Caco-2 (cell line): ENCODE measurements at regions not wholly inside any gene's neighbourhood (a gene's known extent, or its start where the extent isn't known, plus 50 kb on each side); places are given as distances from the start of the nearest gene placed in this dataset.

ENCODE experiments used
- BruUV-seq: library from RNA; stranded (reverse); fragments of 400-500 nt; replicated peaks from 2 replicates; lab custom pipeline; 2021; lab: Mats Ljungman, UMichigan
- CTCF ChIA-PET: fragments of 300-600 bp; sonication (Branson Sonifier 250); formaldehyde crosslinking; loops from one replicate; lab custom pipeline; 2022; ENCODE audit warnings: antibody characterized with exemption; lab: Charles Lee
- POLR2A ChIA-PET: fragments of 300-600 bp; sonication (Branson Sonifier 250); formaldehyde crosslinking; loops from one replicate; lab custom pipeline; 2022; ENCODE audit warnings: antibody characterized with exemption; lab: Charles Lee
- DNase-seq, 2 experiments: peaks; one replicate each; pipeline versions ENCODE4 v3.0.0 to v3.0.0-alpha.2; 2020 to 2022
- H3K27me3 ChIP-seq: replicated peaks from 2 replicates; pipeline ENCODE4 v1.6.0; 2011; ENCODE audit warnings: low read length; ENCODE audit not compliant: control insufficient read depth, insufficient read depth
- H3K36me3 ChIP-seq: 2 replicates; pipeline ENCODE4 v1.5.1; 2011; ENCODE audit warnings: low read length; ENCODE audit not compliant: control insufficient read depth, insufficient read depth
- H3K4me1 ChIP-seq: fragments of 250-450 bp; sonication (Bioruptor Pico); 2 replicates; pipeline ENCODE4 v1.5.1; 2020; ENCODE audit warnings: mild to moderate bottlenecking
- H3K4me3 ChIP-seq: 2 replicates; pipeline ENCODE4 v1.5.1; 2011; ENCODE audit warnings: low read depth, mild to moderate bottlenecking, control low read depth, low read length
- H3K9me3 ChIP-seq: fragments of 250-450 bp; sonication (Bioruptor Pico); 2 replicates; pipeline ENCODE4 v1.5.1; 2020; ENCODE audit warnings: mild to moderate bottlenecking, moderate library complexity
- H3K27ac Mint-ChIP-seq: one replicate; pipeline ENCODE4 v1.8.0; 2022; ENCODE audit warnings: mixed read lengths; ENCODE audit not compliant: unreplicated experiment
- H3K27me3 Mint-ChIP-seq: one replicate; pipeline ENCODE4 v1.8.0; 2022; ENCODE audit warnings: mixed read lengths; ENCODE audit not compliant: insufficient read depth, unreplicated experiment
- H3K36me3 Mint-ChIP-seq: one replicate; pipeline ENCODE4 v1.8.0; 2022; ENCODE audit warnings: mild to moderate bottlenecking, mixed read lengths; ENCODE audit not compliant: insufficient read depth, unreplicated experiment
- H3K4me1 Mint-ChIP-seq: one replicate; pipeline ENCODE4 v1.8.0; 2022; ENCODE audit warnings: low read depth, mixed read lengths; ENCODE audit not compliant: unreplicated experiment
- H3K4me3 Mint-ChIP-seq: one replicate; pipeline ENCODE4 v1.8.0; 2022; ENCODE audit warnings: mild to moderate bottlenecking, moderate library complexity, mixed read lengths; ENCODE audit not compliant: unreplicated experiment
- H3K9me3 Mint-ChIP-seq: one replicate; pipeline ENCODE4 v1.8.0; 2022; ENCODE audit warnings: mixed read lengths; ENCODE audit not compliant: unreplicated experiment
- CTCF ChIP-seq, 2 experiments: fragments of 200-600 bp in 1 of 2; IDR thresholded peaks; 1 replicate in 1 of 2; 2 replicates in 1 of 2; pipeline versions ENCODE4 v1.5.1 to v1.8.0; 2011 to 2022; ENCODE audit warnings: antibody characterized with exemption in 1 of 2, control low read depth in 1 of 2, inconsistent platforms in 1 of 2, low read depth in 1 of 2, low read length in 1 of 2, mild to moderate bottlenecking in 1 of 2, moderate library complexity in 1 of 2; ENCODE audit not compliant: insufficient read depth in 1 of 2, severe bottlenecking in 1 of 2, unreplicated experiment in 1 of 2
- intact Hi-C: fragments of 100-400 bp; cut with micrococcal nuclease; formaldehyde crosslinking; loops from one replicate; pipeline ENCODE4 v1.10.0; 2022; ENCODE audit not compliant: unreplicated experiment

DNA sequence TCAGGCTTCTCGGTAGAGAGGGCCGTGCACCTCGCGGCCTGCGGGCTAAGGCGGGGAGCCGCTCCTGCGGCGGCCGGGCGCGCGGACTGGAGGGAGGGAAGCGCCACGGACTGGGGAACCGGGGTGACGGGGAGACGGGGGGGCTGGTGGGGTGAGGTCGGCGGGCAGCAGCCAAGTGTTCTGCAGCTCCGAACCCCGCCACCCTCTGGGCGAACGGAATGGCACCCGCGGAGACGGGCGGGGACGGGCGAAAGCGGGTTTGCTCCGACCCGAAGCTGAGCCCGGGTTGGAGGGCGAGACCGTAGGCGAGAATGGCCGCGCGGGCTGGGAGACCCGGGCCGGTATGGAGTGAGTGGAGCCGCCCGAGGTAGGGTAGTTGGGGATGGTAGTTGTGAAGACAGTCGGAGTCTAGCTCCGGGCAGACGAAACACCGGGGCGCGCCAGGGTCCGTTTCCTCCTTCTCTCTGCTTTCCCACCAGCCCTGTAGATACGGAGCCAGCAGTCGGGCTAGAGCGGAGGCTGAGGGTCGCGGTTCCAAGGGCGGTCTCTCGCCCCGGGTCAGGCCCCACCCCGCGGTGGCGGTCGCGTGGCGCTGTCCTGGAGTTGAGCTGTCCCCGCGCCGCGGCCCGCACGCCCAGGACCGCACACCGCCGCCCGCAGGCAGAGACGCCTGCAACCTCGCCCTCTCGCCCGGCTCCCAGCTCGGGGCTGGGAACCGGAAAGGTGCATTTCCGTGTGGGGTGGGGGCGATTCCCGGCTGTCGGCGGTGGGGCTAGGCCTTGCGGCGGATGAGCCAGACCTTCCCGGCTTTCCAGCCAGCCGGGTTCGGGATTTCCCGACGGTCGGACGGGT lies 160.3 kb upstream of the SIX2 start:
- Mint-ChIP-seq H3K27ac (no peak overlapping the region), H3K36me3 (no peaks in the 10 kb centered on the region), H3K9me3 (no peaks in the 10 kb centered on the region), H3K4me1 (no peaks in the 10 kb centered on the region), H3K27me3 (peaks cover 23% of the 10 kb centered on the region), H3K4me3 (peak overlapping the region; percentile 75)
- intact Hi-C loops: no loop called here
- CTCF ChIA-PET: interaction anchor here (0.7 kb wide), 1 partner anchor 166 kb away, joined by 3 read pairs; no protein-coding TSS in a partner anchor
- no TSS peak for BruUV-seq
- Histone ChIP-seq H3K4me3 (peak overlapping the region; percentile 35), H3K36me3 (no peaks in the 10 kb centered on the region), H3K4me1 (no peaks in the 10 kb centered on the region), H3K9me3 (no peaks in the 10 kb centered on the region), H3K27me3 (peaks cover 4% of the 10 kb centered on the region)
- POLR2A ChIA-PET: no interaction called here
- peak in 1 of 2 experiments; percentile 0 for TF ChIP-seq CTCF (IDR thresholded peaks at IDR 0.05; ENCODE audit: insufficient read depth in 1 of 2, low read depth in 1 of 2, low read length in 1 of 2, severe bottlenecking in 1 of 2, unreplicated experiment in 1 of 2)
- DNase-seq: peak in 1 of 2 experiments; percentile 42

GRCh38 chr2:45168711-45169338 lies 159.6 kb upstream of the SIX2 start:
- Histone ChIP-seq H3K4me3 (peak overlapping the region; percentile 35), H3K9me3 (no peaks in the 10 kb centered on the region), H3K4me1 (no peaks in the 10 kb centered on the region), H3K36me3 (no peaks in the 10 kb centered on the region), H3K27me3 (peaks cover 4% of the 10 kb centered on the region)
- CTCF ChIA-PET: interaction anchor here (0.6 to 0.7 kb wide), 2 partner anchors 36 to 235 kb away, joined by 3 read pairs; no protein-coding TSS in a partner anchor
- peak in 1 of 2 experiments; percentile 36 for DNase-seq
- POLR2A ChIA-PET: no interaction called here
- Mint-ChIP-seq H3K4me3 (peak overlapping the region; percentile 75), H3K4me1 (no peaks in the 10 kb centered on the region), H3K9me3 (no peaks in the 10 kb centered on the region), H3K27me3 (peaks cover 21% of the 10 kb centered on the region), H3K36me3 (no peaks in the 10 kb centered on the region), H3K27ac (no peak overlapping the region)
- TF ChIP-seq CTCF (IDR thresholded peaks at IDR 0.05; ENCODE audit: insufficient read depth in 1 of 2, low read depth in 1 of 2, low read length in 1 of 2, severe bottlenecking in 1 of 2, unreplicated experiment in 1 of 2): no peak
- no TSS peak for BruUV-seq
- intact Hi-C loops: no loop called here

DNA sequence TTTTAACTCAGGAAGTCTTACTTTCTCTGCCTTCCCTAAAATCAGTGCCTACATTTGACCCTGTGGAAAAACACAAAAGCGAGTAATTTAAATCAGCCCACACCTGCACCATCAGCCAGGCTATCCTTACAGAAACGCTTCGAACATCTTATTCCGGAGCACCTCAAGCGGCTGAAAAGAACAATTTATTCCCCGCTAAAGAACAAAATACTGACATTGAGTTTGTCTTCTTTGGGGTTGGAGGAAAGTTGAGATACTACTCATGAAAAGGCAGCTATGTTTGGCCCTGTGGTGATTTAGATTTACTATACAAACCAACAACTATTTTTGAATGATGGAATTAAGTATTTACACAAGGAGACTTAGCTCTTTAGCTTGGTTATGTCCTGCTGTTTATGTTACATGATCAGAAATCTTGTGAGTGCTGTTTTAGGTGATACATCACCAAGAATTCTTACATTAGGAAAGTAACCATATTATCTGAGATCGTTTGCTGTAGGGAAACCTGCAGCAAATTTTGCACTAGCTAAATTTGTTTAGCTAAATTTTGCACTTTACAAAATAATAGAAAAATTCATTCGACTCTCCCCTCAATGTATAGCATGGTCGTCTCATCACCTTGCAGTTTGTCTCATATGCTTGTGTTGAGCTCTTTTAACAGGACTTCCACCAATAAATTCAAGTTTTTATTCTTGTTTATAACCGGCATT lies 158.8 kb upstream of the SIX2 start:
- Mint-ChIP-seq H3K36me3 (no peaks in the 10 kb centered on the region), H3K27ac (no peak overlapping the region), H3K9me3 (no peaks in the 10 kb centered on the region), H3K4me3 (peak overlapping the region; percentile 75), H3K4me1 (no peaks in the 10 kb centered on the region), H3K27me3 (peaks cover 26% of the 10 kb centered on the region)
- intact Hi-C loops: no loop called here
- no peak for DNase-seq
- no peak for TF ChIP-seq CTCF (IDR thresholded peaks at IDR 0.05; ENCODE audit: insufficient read depth in 1 of 2, low read depth in 1 of 2, low read length in 1 of 2, severe bottlenecking in 1 of 2, unreplicated experiment in 1 of 2)
- peaks cover 6% of the 10 kb centered on the region for H3K27me3 ChIP-seq
- ChIA-PET POLR2A (no interaction called here), CTCF (interaction anchor here (0.6 to 0.7 kb wide), 2 partner anchors 36 to 234 kb away, joined by 3 read pairs; no protein-coding TSS in a partner anchor)
- no peak overlapping the region for H3K4me3 ChIP-seq
- no TSS peak for BruUV-seq
- no peaks in the 10 kb centered on the region for H3K36me3 ChIP-seq
- H3K9me3 ChIP-seq: no peaks in the 10 kb centered on the region
- H3K4me1 ChIP-seq: no peaks in the 10 kb centered on the region
